HG02840 (cell line): ENCODE measurements at regions not wholly inside any gene's neighbourhood (a gene's known extent, or its start where the extent isn't known, plus 50 kb on each side); places are given as distances from the start of the nearest gene placed in this dataset.
A peak's percentile ranks its signal among the peaks of the same experiment; 100 is the strongest.

Experiments used
- ATAC-seq: cut with Tn5 transposase; IDR thresholded peaks from one replicate; pipeline ENCODE4 v1.9.1; 2021; ENCODE audit warnings: mild to moderate bottlenecking, moderate library complexity, moderate number of reproducible peaks; ENCODE audit not compliant: unreplicated experiment, low FRiP score

DNA sequence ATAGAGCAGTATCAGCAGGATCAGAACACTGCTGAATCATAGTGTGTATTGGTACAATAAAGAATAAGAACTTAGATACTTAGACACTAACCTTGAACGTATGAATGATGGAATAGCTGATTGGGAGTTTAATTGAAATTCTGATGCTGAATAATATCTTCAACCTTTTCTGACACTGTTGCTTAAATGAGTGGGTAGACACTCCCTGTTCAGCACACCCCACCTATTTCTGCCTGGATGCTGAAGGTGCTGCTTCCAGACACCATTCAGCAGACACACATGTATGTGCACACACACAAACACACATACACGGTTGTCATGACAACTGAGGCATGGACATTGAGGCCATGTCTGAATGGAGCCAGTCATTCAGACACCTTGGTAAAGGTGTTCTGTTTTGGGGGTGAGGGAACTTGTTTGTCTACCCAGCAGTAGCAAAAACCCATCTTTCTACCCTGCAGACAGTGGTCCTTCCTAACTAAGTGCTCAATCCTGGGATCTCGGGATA, 54.3 kb downstream of the TMEM215 start:
- no peak for ATAC-seq

GRCh38 chr9:32839013-32839885, 55.9 kb downstream of the TMEM215 start:
- peak; percentile 66 for ATAC-seq

- ATAC-seq = no peak
Observed at GRCh38 chr9:32841314-32841713, 58.0 kb downstream of the TMEM215 start.

GRCh38 chr9:32843295-32843694, 60.0 kb downstream of the TMEM215 start:
- no peak for ATAC-seq

- ATAC-seq = no peak
Observed at GRCh38 chr9:32844259-32844658, 60.9 kb downstream of the TMEM215 start.

GRCh38 chr9:32854271-32854670, 70.9 kb downstream of the TMEM215 start:
- ATAC-seq = no peak

- ATAC-seq = no peak
Observed at GRCh38 chr9:32855752-32856151, 72.4 kb downstream of the TMEM215 start.

DNA sequence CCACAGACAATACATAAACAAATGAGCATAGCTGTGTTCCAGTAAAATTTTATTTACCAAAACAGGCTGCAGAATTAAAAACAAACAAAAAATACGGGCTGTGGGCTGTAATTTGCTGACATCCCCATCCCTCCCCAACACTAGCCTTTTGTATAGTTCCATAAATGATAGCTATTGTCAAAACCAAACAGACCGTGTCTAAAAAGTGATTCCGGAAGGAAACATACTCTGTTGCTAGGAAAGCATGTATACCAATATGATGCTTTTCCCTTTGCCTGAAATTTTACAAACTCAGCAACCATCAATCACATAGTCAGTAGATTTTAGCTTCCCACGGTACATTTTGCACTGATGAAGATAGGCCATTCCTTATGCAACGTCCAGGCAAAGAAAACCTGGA, 80.0 kb downstream of the TMEM215 start:
- no peak for ATAC-seq

DNA sequence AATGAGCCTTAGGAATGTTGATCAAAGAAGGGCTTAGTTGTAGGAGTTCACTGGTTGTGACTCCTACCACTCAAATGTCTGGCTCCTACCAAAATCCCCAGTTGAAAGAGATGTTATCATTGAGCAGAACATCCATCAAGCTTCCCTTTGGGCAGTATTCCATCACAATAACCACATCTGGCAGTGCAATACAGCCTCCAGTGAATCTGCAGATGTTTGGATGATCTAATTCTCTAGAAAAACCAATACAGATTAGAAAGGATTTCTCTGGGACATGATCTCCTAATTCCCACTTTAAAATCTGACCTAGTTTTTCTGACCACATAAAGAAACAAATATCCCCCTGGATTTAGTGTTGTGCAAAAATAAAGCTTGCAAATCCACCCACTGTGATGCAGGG, 81.6 kb downstream of the TMEM215 start:
- no peak for ATAC-seq

- ATAC-seq = no peak
Observed at GRCh38 chr9:32866273-32866672, 82.9 kb downstream of the TMEM215 start.

DNA sequence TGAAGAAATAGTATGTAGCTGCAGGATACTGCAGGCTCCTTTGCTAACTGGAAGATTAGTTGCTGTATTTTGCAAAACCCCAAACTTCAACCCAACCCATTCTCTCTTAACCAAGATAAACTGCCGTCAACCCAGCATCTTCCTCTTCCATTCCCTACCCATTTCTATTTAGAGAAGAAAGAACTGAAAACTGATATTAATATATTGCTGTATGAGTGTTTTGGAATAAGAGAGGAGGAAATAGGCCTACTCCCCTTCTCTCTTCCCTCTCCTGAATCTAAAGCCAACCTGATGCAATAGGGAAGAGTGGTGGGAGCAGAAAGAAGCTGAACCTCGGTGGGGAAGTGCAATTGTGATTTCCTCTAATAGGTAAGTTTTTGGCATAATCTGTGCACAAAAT, 83.7 kb downstream of the TMEM215 start:
- ATAC-seq = no peak

DNA sequence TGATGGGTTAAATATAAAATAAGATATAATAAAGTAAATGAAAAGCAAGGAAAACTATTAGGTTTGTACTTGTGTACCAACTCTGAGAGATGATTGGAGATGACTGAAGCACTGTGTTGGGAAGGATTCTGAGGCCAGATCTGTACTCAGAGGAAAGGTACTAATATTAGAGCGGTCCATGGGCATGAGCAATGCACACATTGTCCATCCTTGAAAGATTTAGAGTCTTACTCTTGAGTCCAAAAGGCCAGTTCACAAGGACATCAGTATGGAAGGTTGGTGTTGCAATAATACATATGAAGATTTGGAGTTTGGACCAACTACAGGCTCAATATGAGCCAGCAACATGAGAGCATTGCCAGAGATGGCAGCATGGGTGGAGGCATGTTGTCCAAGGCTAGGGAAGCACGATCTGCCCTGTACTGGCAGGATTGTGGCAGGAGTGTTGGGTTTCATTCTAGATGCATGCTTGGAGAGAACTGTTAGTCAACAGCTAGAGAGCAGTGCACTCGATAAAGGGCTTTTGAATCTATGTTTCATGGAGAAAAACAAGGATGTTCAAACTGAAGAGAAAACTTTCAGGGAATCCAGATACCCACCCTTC, 84.4 kb downstream of the TMEM215 start:
- ATAC-seq = no peak

DNA sequence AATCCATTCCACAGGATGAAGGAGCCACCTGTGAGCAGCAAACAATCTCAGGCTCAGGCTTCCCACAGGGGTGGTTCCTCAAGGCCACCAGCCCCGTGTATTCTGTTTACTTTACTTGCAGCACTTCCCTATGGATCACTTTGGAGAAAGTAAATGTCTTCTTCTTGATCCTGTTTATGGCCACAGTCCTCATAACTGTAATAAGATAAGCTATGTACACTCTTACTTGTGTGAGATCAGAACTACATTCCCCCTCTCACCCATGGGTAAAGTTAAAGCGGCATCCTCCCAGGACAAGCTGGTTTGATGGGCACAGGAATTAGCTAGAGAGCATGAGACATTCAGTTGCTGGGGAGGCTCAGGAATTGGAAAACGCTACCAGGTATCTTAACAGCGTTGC, 86.1 kb downstream of the TMEM215 start:
- no peak for ATAC-seq

GRCh38 chr9:32873131-32873530, 89.8 kb downstream of the TMEM215 start:
- no peak for ATAC-seq

DNA sequence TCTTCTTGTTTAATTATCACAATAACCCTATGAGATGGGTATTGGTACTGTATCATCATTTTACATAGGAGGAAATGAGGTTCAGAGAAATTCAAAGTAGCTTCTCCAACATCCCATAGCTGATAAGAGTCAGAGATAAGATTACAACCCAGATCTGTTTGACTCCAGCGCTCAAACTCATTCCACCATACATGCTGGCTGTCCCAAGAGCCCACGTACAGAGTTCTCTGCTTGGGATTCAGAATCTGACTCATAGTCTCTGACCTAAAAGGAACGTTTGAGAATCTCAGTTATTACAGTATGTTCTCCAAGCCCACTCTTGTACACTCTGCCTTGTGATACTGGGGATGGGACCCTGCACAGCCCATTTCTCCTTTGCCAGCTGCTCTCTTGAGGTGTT, 90.2 kb downstream of the TMEM215 start:
- ATAC-seq = no peak

DNA sequence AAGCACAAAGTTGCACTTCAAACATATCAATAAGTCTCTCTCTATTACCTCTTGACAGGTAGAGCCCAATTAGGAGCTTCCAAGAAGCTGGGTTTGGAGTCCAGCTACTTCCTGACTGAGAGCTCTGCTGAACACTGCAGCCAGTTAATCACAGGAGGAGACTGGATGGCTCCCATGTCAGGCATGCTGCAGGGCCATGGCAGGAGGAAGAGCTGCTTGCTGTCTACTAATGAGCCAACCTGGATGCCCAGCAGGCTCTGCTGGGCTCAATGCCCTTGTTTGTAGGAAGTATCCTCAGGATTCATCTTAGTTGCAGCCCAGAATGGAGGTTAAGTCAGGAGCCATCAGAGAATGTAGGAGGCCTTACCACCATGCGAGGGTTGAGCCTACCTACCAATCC, 91.9 kb downstream of the TMEM215 start:
- ATAC-seq = no peak

DNA sequence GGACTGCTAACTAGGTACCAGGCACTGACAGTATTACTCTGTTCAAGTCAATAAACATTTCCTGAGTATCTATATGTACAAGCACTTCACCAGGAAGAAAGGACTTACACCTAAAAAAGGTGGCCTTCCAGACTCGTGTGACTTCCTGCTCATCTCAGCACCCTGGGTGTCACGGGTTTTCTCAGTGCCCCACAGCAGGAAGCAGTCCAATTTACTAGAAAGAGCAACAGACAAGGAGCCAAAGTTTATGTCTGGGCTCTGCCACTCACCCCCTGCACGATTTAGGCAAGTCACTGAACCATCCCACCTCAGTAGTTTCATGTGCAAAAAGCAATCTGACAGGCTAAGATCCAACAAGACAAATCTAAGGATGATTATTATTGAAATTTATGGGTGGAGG, 92.4 kb downstream of the TMEM215 start:
- ATAC-seq = no peak

- no peak for ATAC-seq
Observed at GRCh38 chr9:32877103-32877502, 93.8 kb downstream of the TMEM215 start.

GRCh38 chr9:32877639-32878217, 94.4 kb downstream of the TMEM215 start:
- no peak for ATAC-seq

DNA sequence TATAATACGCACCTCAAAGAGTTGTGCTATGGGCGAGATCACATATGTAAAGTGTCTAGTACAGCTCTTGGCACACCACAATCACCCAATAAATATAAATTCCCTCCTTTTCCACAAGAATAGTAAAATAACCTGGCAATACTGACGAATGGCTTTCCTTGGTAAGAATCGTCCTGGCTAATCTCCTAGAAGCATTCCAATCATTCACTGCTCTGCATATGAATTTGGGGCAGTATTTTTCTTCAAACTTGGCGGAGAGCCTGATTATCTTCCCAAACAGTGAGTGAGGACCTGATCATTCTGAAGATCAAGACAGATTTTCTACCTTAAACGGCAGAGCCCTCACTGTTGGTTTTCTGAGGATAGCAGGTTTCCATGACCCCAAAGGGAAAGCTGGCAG, 96.0 kb downstream of the TMEM215 start:
- no peak for ATAC-seq

GRCh38 chr9:32881948-32882347, 98.6 kb downstream of the TMEM215 start:
- no peak for ATAC-seq

DNA sequence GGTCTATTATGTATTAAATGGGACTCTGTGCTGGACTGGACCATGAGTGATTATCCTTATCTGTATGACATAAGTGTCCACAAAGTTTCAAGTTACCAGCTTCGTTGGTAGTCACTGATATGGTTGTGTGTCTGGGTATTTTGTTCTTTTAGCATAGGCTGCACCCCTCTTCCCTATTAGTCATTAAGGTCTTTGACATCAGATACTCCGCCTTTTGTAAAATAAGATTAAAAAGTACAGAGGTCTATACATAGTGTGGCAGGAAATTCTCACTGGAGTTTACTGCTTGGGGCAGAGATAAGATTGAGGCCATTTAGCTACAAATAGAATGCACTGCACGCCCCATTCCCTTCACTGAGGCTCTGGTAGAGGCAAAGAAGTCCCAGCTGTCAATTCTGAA, 99.4 kb downstream of the TMEM215 start:
- no peak for ATAC-seq
